GM19463 (cell line): ENCODE measurements at regions not wholly inside any gene's neighbourhood (a gene's known extent, or its start where the extent isn't known, plus 50 kb on each side); places are given as distances from the start of the nearest gene placed in this dataset.
"Not testable (repeated sequence)": the region's sequence is repeated elsewhere in the genome, so short reads cannot be mapped to it uniquely, and the experiment has no call there.

Source experiments
- ATAC-seq: cut with Tn5 transposase; IDR thresholded peaks from one replicate; pipeline ENCODE4 v1.9.1; 2021; ENCODE audit warnings: mild to moderate bottlenecking, moderate library complexity; ENCODE audit not compliant: unreplicated experiment

- no peak for ATAC-seq
These were observed 265.1 kb downstream of the SIPA1L2 start for GRCh38 chr1:232364654-232365382.

GRCh38 chr1:232363008-232363407 lies 266.9 kb downstream of the SIPA1L2 start:
- ATAC-seq = no peak

GRCh38 chr1:232357416-232357815 lies 272.5 kb downstream of the SIPA1L2 start:
- no peak for ATAC-seq

GRCh38 chr1:232355162-232356006 lies 274.5 kb downstream of the SIPA1L2 start:
- no peak for ATAC-seq

- no peak for ATAC-seq
These were observed 276.9 kb downstream of the SIPA1L2 start for GRCh38 chr1:232353001-232353400.

DNA sequence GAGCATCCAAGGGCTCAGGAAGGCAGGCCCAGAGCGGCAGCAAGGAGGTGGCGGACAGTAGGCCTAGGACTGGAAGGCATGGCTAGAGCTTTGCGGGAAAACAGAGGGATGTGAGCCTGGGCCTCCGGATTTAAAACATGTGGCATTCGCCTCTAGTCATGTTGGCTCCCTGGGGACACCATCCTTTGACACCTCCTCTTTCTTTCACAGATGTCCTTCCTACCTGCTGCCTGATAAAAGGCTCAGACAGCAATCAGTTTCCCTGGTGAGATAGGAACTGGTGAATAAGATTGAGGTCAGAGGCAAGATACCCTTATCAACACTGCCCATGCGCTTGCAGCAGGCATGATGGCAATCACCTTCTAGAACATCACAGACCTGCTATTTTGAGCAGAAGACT lies 277.6 kb downstream of the SIPA1L2 start:
- no peak for ATAC-seq

GRCh38 chr1:232351335-232351734 lies 278.6 kb downstream of the SIPA1L2 start:
- ATAC-seq = no peak

- ATAC-seq = no peak
These were observed 283.1 kb downstream of the SIPA1L2 start for GRCh38 chr1:232346844-232347243.

- ATAC-seq = no peak
These were observed 285.0 kb downstream of the SIPA1L2 start for GRCh38 chr1:232344791-232345399.

- ATAC-seq = not testable (repeated sequence)
These were observed 285.7 kb downstream of the SIPA1L2 start for GRCh38 chr1:232344186-232344585.

- ATAC-seq = no peak
These were observed 289.5 kb downstream of the SIPA1L2 start for GRCh38 chr1:232340446-232340845.

- ATAC-seq = no peak
These were observed 290.9 kb downstream of the SIPA1L2 start for GRCh38 chr1:232339073-232339472.

GRCh38 chr1:232335741-232336293 lies 294.1 kb downstream of the SIPA1L2 start:
- no peak for ATAC-seq

DNA sequence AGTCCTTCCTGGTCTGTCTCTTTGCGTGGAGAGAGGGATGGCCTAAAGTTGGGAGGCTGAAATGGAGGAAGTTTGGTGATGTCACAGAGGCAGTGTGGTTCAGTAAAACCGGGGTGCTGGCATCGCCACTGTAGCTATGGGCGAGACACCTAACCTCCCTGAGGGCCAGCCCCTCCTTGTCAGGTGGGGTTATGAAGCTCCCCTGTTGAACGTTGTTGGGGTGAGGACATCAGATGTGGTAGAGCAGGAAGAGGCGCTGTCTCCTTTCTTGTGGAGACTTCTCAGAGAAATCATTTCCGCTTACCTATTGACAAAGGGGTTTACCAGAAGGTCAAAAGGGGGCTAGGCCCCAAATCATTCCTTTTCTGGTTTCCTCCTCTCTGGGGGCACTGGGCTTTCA lies 294.7 kb downstream of the SIPA1L2 start:
- no peak for ATAC-seq

GRCh38 chr1:232334811-232335210 lies 295.1 kb downstream of the SIPA1L2 start:
- no peak for ATAC-seq

DNA sequence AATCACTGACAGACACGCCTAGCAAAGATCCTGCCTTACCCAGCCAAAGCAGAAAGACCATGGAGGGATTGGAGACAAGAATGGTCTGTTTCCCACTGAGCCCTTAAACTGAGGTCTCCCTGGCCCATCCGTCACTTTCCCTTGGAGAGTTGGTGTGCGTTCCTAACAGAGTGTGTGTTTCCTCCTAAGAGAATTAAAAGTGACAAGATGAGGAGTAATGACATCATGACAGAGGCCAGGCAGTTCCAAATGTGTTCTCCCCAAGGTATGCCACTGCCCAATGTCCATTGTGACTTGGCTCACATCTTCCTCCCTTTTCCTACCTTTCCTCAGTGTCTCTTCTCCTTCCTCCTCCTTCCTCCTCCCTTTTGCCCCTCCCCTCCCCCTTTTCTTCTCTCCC lies 295.7 kb downstream of the SIPA1L2 start:
- no peak for ATAC-seq

DNA sequence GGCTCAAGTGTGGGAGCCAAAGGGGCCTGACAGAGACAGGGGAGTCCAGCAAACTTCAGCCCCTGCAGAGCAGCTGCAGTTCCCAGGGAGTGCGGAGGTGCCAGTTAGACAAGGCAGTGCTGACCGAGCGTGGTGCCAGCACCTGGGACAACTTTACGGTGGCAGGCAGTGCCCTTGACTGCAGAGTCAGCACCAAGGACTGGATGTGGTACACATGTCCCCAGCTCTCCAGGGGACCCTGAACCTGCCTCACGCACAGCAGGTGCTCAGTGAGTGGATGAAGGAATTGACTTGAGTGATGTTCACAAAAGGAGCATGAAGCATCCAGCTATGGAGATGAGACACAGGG lies 296.5 kb downstream of the SIPA1L2 start:
- no peak for ATAC-seq

- not testable (repeated sequence) for ATAC-seq
These were observed 297.1 kb downstream of the SIPA1L2 start for GRCh38 chr1:232332710-232333418.

DNA sequence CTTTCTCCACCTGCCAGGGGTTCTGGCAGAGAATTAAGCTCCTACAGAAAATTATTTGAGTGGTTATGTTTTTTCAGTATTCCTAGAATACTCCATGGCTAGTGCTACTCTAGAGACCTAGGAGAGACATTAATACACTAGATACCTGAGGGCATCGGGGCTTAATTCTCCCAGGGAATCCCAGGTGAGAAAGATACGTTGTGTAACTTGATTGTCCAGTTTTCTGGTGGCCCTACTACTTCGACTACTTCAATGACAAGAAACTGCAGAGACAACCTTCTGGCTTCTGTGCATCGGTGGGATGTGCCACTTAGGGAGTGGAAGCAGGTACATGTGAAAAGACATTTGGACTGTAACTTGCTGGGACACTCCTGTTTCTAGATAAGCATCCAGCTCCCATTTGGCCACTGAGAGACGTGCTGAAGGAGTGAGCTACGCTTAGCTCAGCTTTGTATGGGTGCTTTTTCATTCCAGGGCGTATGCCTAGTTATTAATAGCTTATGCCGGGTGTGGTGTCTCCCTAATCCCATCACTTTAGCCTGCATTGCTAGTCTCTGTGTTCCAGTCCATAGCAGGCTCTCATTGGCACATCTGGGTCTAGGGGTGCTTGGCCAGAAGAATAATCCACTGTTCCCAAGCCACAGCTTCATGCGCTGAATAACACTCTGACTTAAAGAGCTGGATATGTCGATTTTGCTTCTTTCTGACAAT lies 300.7 kb downstream of the SIPA1L2 start:
- no peak for ATAC-seq

- no peak for ATAC-seq
These were observed 301.3 kb downstream of the SIPA1L2 start for GRCh38 chr1:232328486-232329102.
